ENCODE measurements at regions not wholly inside any gene's neighbourhood (a gene's known extent, or its start where the extent isn't known, plus 50 kb on each side); places are given as distances from the start of the nearest gene placed in this dataset.

DNA sequence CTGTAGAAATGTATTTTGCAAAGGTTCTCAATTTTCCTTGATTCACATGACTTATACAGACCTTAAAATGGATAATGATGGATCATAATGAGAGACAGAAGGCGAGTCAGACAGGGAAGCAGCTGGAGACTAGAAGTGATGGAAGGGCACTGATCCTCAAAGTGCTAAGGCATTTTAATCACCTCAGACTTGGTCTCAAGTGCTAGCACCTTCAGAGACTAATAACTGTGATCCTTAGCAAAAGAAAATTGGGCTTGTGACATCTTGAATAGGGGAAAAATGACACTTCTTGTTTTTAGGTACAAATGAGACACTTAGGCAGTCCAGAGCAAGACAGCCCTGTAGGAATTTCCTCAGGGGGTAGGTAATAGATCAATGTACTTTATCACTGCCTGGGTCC, 1011.7 kb downstream of the SQOR start:
- no peak for DNase-seq (ENCODE audit: low spot score)

DNA sequence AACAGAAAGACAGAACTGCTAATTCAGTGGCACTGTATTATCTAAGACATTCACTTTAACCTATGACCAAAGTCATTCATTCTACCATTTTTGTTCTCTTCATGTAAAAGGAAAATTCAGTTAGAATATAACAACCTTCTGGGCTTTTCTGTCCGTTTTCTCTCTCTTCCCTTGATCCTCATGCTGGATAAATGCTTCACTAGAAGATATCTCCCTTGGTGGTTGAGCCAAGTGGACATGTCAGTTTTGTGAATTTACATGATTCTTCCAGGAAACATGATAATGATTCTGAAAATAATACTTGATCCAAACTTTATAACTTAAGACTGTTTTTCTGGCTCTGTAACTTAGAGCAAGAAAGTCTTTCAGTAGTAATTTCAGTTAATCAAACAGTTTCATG, 1012.2 kb downstream of the SQOR start:
- DNase-seq (ENCODE audit: low spot score): no peak

DNA sequence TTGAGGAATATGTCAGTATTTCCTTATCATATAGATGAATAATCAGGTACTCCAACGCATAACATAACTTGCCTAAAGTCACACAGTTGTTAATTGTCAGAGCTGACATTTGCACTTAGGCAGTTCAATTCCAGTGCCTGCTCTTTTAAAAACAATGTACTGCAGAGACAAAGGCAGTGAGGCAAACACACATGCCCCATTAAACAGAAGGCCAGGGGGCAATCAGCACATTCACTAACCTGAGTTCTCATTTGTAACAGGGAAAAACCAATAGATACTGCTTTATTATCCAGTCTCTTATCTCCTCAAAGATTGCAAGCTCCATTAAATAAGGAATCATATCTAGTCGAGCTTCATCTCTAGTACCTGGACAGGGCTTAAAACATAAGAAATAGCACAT, 1017.4 kb downstream of the SQOR start:
- DNase-seq (ENCODE audit: low spot score): no peak

DNA sequence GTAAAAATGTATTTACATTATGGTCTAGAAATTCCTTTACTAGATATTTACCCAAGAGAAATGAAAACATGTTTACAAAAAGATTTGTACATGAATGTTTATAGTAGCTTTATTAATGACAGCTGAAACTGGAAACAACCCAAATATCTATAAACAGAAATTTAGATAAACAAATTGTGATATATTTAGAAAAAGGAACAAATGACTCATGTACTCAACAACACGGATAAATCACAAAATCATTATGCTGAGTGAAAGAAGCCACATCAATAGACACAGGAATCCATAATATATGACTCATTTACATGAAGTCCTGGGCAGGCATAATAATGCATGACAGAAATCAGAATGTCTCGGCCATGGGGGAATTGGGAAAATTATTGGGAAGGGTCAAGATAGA, 1020.2 kb downstream of the SQOR start:
- no peak for DNase-seq (ENCODE audit: low spot score)

GRCh38 chr15:46660096-46660842, 1025.4 kb downstream of the SQOR start:
- no peak for DNase-seq (ENCODE audit: low spot score)

- DNase-seq (ENCODE audit: low spot score): no peak
These were observed 1035.4 kb downstream of the SQOR start for GRCh38 chr15:46670258-46670657.

DNA sequence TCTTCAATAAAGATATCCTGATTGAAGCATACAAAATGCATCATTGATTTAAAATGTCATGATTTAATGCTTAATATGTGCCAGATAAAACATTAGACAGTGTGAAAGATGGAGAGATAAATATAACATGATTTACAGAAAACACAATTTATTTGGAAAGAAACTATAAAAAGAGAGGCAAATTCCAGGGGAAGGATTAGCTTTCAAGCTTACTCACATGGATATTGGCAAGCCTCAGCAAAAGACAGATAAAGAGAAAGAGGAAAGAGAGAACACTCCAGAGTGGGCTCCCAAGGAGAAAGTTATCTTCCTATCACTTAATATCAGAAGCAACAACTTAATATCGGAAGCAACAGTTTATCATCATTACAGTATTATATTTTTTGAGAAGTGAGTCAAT, 1036.5 kb downstream of the SQOR start:
- DNase-seq (ENCODE audit: low spot score): no peak

- no peak for DNase-seq (ENCODE audit: low spot score)
These were observed 1037.2 kb downstream of the SQOR start for GRCh38 chr15:46672041-46672440.

DNA sequence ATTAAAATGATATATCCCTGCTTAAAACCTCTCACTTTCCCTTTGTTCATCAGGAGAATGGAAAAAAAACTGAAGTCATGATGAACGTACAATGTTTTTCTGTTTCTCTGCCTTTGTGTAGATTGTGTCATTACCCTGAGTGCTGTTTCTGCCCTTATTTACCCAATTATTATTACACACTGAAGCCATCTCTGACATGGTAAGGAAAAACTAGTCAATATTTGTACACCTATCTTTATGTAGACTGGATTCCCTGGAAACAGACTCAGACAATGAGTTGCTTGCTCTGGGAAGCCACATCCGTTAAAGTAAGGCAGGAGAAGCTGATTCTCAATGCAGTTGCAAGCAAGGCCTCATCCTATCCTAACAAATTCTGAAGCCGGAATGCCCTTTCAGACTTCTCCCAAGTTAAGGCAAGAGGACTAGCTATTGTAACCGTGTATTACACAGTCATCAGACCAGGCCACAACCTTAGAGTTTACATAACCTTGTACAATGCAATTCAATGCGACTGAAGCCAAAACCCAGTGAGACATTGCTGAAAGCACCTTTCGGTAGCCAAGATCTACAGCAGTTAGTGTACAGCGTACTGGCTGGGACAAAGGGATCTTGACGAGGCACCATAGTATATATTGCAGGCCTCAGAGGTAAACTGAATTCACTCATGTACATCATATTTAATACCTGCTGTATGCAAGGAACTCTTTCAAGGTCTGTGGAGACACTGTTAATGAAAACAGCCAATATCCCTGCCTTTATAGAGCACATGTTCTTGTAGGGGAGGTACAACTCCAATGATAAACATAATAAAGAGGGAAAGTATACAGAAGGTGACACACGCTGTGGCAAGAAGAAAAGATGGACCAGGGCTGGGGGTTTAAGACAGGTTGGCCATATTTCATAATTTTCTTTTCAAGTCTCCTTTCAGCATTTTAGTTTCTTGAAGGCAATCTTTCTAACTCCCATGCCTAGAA, 1040.8 kb upstream of the SEMA6D start:
- no peak for DNase-seq (ENCODE audit: low spot score)

- DNase-seq (ENCODE audit: low spot score): no peak
These were observed 1039.8 kb upstream of the SEMA6D start for GRCh38 chr15:46677491-46677890.

- no peak for DNase-seq (ENCODE audit: low spot score)
These were observed 1035.4 kb upstream of the SEMA6D start for GRCh38 chr15:46681901-46682300.

DNA sequence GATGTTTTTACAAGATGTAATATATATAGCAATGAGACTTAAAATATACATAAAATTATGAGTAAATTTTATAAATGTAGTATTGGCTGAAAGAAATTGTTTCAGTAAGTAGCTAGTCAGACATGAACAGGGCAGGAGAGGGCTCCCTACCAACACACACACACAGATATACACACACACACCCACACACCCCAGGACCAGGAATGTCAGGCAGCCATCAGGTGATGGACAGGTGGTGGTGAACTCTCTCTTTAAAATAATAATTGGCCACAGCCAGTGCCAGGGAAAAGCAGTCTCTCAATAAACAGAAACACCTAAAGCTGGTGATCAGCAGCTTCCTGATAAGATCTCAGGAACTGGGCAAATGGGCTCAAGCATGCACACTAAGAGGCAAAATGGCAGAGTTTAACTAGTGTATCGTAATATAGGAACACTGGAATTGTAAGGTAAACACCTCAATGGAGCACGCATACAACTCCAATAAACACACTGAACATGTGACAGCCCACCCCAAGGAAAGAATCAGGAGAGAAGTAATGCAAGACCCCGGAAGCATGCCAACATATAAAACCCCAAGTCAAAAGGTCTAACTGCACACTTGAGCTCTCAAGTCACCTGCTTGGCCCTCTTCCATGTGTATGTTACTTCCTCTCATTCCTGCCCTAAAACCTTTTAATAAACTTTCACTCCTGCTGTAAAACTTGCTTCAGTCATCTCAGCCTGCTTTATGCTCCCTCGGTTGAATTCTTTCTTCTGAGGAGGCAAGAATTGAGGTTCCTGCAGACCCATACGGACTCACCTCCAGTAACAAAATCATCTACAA, 1034.1 kb upstream of the SEMA6D start:
- no peak for DNase-seq (ENCODE audit: low spot score)

DNA sequence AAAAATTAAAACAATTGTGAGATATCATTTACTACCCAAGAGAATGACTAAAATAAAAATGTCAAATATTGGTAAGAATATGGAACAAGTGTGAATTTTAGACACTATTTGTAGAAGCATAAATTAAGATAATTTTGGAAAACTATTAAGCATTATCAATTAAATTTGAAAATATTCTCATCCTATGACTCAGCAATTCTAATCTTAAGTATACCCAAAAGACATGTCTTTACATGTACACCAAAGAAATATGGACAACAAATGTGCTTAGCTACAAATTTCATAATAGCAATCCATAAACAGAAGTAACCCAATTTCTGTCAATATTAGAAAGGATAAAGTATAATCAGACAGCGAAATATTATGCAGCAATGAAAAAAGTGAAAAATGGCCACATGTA, 1032.2 kb upstream of the SEMA6D start:
- no peak for DNase-seq (ENCODE audit: low spot score)

DNA sequence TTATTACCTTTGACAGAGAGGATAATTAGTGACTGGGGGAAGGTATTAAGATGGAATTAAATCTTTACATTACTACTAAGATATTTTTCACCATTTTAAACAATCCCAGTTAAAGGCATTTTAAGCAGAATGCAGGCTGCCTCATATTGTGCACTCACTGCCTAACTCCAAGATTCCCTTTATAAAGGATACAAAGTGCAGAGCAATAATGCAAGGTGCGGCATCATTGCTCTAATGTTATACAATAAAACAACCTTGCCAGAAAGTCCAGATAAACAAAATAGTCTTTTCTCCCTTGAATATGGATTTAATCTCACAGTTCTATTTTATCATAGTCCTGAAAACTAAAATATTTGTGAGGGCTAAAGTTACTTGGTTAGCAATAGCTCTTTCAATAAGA, 1031.6 kb upstream of the SEMA6D start:
- DNase-seq (ENCODE audit: low spot score): no peak

DNA sequence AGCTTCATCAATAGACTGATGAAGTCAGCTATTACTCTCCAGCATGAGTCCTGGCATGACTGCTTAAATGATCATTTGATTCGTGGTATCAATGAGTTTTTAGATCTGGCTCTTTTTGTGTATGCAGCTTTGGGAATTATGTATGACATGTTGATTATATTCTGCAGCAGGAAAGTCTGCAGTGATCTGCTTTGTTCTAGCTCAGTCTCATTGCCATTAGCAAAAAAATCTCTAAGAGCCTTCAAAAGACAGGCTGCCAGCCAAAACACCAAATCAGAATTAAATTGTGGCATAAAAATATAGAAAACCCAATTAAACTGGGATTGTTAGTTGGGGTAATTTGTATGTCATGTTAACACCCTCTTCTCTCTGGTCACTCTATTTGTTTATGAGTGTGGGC, 1021.0 kb upstream of the SEMA6D start:
- no peak for DNase-seq (ENCODE audit: low spot score)

GRCh38 chr15:46701346-46701745, 1016.0 kb upstream of the SEMA6D start:
- DNase-seq (ENCODE audit: low spot score): no peak

DNA sequence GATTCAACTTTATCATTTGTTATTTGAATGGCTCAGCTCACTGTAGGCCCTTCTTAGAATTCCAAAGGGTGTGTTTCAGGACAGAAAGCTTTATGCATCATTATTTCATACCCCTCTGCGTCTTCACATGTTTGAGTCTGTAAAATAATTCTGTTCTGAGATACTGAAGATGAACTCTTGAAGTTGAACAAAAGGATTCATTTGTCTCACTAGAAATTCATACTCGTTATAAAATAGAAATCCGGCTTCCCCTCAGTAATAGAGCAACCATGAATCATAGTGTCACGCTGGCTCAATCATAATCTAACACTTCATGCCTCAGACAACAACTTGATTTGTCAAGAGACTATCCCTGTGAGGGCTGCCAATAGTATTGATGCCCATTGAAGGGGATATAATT, 1015.4 kb upstream of the SEMA6D start:
- DNase-seq (ENCODE audit: low spot score): no peak

- DNase-seq (ENCODE audit: low spot score): no peak
These were observed 1014.1 kb upstream of the SEMA6D start for GRCh38 chr15:46703020-46703861.

DNA sequence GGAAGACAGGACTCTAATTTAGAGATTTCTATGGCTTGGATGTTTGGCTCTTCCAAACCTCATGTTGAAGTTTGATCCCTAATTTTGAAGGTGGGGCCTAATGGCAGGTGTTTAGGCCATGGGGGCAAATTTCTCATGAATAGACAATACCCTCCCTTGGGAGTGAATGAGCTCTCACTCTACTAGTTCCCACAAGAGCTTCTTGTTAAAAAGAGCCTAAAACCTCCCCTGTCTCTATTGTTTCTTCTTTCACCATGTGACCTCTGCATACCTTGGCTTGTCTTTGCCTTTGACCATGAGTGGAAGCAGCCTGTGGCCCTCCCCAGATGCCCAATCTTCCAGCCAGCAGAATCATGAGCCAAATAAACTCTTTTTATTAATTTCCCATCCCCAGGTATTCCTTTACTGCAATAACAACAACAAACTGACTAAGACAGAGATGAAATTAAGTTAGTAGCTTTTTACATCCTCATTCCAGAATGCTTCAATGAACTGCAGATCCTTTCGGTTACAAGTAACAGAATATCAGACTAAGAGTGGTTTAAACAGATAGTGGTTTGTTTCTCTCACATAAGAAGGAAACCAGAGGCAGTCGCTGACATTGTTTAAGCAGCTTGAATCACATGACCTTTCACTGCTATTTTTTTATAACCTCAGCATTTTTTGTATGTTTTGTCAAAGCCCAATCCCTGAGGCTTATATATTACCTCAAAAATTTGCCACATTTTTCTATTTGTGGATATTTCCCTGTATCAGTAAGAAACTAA, 1013.3 kb upstream of the SEMA6D start:
- DNase-seq (ENCODE audit: low spot score): no peak

- no peak for DNase-seq (ENCODE audit: low spot score)
These were observed 1009.9 kb upstream of the SEMA6D start for GRCh38 chr15:46707452-46707851.

DNA sequence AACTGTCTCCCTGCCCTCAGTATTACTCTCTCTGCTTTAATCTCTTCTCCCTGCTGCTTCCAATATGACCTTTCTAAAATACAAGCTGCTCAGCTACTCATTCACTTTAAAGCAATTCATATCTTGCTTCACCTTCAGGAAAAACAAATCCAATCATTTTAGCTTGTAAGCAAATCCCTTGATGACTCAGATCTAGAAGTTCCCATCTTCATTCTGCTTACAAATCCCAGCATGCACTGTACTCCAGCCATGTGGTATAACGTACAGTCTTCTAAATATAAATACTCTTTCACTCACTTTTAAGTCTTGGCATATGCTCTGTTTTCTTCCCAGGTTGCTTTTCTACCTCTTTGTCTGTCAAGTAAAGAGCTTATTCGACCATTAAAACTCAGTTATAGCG, 1009.1 kb upstream of the SEMA6D start:
- no peak for DNase-seq (ENCODE audit: low spot score)

Measured in CD4-positive, alpha-beta T cell treated with Interleukin-6 at 100 ng/mL for 8 hours (primary cell).